ENCODE measurements at regions not wholly inside any gene's neighbourhood (a gene's known extent, or its start where the extent isn't known, plus 50 kb on each side); places are given as distances from the start of the nearest gene placed in this dataset.

DNA sequence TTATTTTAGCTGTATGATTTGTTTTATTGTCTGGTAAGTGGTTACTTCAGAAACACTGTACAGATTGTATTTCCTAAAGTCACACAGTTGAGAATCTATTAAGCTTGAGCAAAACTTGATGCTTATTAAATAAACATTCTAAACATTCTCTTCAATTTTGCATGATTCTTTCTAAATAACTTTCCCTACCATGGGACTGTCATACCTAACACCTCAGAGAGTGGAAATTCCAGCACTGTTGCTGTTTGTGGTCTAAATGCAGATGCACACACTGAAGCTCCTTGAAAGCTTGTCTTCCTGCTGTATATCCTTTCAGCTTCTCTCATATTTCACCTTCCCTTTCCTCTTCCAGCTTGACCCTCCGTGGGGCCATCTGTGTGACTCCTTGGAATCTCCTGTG is 392.0 kb downstream of the LRIG3 start:
- TF ChIP-seq GABPA (IDR thresholded peaks at IDR 0.05; ENCODE audit: low read depth) (no peak), POLR2AphosphoS5 (IDR thresholded peaks at IDR 0.05; ENCODE audit: low read depth) (no peak), SPI1 (IDR thresholded peaks at IDR 0.05; ENCODE audit: borderline replicate concordance, low read depth) (no peak)
- TF ChIP-seq, protein P1, sequence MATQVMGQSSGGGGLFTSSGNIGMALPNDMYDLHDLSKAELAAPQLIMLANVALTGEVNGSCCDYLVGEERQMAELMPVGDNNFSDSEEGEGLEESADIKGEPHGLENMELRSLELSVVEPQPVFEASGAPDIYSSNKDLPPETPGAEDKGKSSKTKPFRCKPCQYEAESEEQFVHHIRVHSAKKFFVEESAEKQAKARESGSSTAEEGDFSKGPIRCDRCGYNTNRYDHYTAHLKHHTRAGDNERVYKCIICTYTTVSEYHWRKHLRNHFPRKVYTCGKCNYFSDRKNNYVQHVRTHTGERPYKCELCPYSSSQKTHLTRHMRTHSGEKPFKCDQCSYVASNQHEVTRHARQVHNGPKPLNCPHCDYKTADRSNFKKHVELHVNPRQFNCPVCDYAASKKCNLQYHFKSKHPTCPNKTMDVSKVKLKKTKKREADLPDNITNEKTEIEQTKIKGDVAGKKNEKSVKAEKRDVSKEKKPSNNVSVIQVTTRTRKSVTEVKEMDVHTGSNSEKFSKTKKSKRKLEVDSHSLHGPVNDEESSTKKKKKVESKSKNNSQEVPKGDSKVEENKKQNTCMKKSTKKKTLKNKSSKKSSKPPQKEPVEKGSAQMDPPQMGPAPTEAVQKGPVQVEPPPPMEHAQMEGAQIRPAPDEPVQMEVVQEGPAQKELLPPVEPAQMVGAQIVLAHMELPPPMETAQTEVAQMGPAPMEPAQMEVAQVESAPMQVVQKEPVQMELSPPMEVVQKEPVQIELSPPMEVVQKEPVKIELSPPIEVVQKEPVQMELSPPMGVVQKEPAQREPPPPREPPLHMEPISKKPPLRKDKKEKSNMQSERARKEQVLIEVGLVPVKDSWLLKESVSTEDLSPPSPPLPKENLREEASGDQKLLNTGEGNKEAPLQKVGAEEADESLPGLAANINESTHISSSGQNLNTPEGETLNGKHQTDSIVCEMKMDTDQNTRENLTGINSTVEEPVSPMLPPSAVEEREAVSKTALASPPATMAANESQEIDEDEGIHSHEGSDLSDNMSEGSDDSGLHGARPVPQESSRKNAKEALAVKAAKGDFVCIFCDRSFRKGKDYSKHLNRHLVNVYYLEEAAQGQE (IDR thresholded peaks at IDR 0.05; ENCODE audit: insufficient replicate concordance, low read depth) = no peak
- TF ChIP-seq, protein P2, sequence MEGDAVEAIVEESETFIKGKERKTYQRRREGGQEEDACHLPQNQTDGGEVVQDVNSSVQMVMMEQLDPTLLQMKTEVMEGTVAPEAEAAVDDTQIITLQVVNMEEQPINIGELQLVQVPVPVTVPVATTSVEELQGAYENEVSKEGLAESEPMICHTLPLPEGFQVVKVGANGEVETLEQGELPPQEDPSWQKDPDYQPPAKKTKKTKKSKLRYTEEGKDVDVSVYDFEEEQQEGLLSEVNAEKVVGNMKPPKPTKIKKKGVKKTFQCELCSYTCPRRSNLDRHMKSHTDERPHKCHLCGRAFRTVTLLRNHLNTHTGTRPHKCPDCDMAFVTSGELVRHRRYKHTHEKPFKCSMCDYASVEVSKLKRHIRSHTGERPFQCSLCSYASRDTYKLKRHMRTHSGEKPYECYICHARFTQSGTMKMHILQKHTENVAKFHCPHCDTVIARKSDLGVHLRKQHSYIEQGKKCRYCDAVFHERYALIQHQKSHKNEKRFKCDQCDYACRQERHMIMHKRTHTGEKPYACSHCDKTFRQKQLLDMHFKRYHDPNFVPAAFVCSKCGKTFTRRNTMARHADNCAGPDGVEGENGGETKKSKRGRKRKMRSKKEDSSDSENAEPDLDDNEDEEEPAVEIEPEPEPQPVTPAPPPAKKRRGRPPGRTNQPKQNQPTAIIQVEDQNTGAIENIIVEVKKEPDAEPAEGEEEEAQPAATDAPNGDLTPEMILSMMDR (IDR thresholded peaks at IDR 0.05; ENCODE audit: insufficient read depth, low read length) = no peak
- H3K27ac ChIP-seq (replicated peaks) = no peak overlapping the region

DNA sequence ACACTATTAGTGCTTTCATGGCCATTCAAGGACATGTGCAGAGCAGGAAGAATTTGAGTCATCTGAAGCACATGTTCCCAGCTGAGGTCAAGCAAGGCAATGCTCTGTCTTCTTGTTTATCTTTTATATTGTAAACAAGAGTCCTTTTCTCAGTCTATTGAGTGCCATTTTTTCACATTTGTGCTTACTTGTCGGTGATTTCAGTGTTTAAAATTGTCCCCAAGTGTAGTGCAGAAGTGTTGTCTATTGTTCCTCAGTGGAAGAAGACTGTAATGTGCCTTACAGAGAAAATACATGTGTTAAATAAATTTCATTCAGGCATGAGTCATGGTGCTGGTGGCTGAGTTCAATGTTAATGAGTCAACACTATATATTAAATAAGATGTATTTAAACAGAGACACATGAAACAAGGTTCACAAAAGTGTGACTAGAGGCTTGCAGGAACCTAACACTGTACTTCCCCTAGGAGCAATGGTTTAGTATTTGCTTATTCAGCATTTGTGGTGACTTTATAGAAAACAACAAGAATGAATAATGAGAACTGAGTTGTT is 391.1 kb downstream of the LRIG3 start:
- H3K27me3 ChIP-seq (ENCODE audit: insufficient read depth, poor library complexity, severe bottlenecking) = no peaks in the 10 kb centered on the region
- TF ChIP-seq SPI1 (IDR thresholded peaks at IDR 0.05; ENCODE audit: borderline replicate concordance, low read depth) (no peak), POLR2AphosphoS5 (IDR thresholded peaks at IDR 0.05; ENCODE audit: low read depth) (no peak), GABPA (IDR thresholded peaks at IDR 0.05; ENCODE audit: low read depth) (no peak)
- TF ChIP-seq, protein P1 (IDR thresholded peaks at IDR 0.05; ENCODE audit: insufficient replicate concordance, low read depth) = no peak
- TF ChIP-seq, protein P2 (IDR thresholded peaks at IDR 0.05; ENCODE audit: insufficient read depth, low read length) = no peak
- DNase-seq (ENCODE audit: low read depth in 1 of 2, low spot score in 1 of 2) = no peak
- no peak overlapping the region for H3K27ac ChIP-seq (replicated peaks)
- H3K4me3 ChIP-seq (replicated peaks; ENCODE audit: insufficient read depth, low read length) = no peak overlapping the region

More for the DNA sequence above, 392.0 kb downstream of the LRIG3 start:
- no peak for DNase-seq (ENCODE audit: low read depth in 1 of 2, low spot score in 1 of 2)
- H3K27me3 ChIP-seq (ENCODE audit: insufficient read depth, poor library complexity, severe bottlenecking) = no peaks in the 10 kb centered on the region
- no peak overlapping the region for H3K4me3 ChIP-seq (replicated peaks; ENCODE audit: insufficient read depth, low read length)

DNA sequence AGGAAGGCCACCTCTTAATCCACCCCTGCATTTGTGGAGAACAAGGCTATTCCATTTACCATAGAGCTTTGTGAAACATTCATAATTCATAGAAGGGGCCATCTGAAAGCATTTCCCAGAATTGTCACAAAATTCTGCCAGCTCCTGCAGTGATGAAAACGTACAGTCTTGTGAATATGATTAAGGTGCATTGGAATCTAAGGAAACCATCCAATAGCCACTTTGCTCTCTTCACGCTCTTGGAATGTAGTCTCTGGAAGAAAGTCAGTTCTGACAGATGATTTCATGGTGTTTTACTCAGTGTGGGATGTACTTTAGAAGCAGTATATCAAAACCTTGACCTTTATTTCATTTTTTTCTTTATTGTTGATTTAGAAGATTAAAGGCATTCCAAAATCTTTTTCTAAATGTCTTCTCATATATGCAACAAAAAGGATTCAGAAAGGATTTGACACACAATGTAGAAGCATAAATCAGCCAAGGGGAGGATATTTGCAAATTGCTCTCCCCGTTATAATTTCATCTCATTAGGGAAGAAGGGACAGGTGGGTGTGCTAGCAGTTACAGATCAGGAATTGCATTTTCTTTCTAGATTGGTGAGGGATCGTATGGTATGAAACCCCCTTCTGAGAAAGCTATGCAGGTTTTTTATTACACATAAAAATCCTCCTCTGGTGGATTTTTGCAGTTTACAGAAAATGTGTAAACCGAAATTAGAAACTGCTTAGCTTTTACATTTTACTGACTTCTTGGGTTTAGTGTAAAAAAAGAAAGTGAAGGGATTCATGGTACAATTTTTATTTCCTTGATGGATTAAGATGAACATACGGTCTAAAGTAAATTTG is 390.2 kb downstream of the LRIG3 start:
- no peaks in the 10 kb centered on the region for H3K27me3 ChIP-seq (ENCODE audit: insufficient read depth, poor library complexity, severe bottlenecking)
- no peak overlapping the region for H3K27ac ChIP-seq (replicated peaks)
- TF ChIP-seq, protein P1 (IDR thresholded peaks at IDR 0.05; ENCODE audit: insufficient replicate concordance, low read depth) = no peak
- DNase-seq (ENCODE audit: low read depth in 1 of 2, low spot score in 1 of 2) = no peak
- H3K4me3 ChIP-seq (replicated peaks; ENCODE audit: insufficient read depth, low read length) = no peak overlapping the region

Measured in HL-60 (cell line).